SKM-1 treated with dmso at 0.1 percent for 144 hours (cell line): ENCODE measurements at regions not wholly inside any gene's neighbourhood (a gene's known extent, or its start where the extent isn't known, plus 50 kb on each side); places are given as distances from the start of the nearest gene placed in this dataset.

Experiments
- DNase-seq: peaks from one replicate; lab custom pipeline; 2025; ENCODE audit not compliant: unreplicated experiment; lab: John Stamatoyannopoulos, UW

DNA sequence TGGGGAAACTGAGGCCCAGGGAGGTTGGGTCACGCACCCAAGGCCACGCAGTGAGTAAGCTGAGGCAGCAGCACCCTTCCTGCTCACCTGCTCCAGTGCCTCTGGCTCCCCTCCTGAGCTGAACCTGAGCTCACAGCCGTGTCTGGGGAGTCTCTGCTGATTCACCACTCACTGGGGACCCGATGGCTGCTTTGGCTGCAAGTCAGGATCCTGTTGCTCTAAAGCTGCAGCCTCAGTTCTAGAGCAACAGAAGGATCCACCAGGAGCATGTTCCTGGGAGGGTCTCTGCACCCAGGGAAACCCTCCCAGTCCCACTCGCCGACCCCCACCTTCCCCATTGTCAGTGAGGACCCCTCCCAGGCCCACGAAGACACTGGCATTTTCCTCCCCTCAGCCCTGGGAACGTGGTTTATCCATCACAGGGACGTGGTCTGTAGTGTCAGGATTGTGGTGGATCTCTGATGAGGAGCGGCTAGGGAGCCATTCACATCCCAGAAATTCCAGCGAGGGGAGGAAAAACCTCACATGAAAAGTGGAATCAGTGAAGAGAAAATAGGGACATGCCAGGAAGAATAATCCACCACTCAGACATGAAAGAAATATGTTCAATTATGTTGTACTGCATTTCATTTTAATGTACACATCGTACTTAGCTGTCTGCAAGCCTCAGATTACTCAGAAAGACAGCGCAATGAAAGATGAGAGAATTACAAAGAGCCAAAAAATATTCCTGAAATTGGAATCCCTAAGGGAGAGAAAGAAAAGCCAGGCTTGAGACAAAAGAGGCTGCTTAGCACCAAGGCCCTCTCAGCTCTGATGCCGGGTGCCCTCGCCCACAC, 447.2 kb downstream of the MATN1 start:
- DNase-seq = no peak

- DNase-seq = no peak
Observed at GRCh38 chr1:30274976-30275621, 448.3 kb downstream of the MATN1 start.

GRCh38 chr1:30274173-30274970, 449.0 kb downstream of the MATN1 start:
- DNase-seq = no peak

DNA sequence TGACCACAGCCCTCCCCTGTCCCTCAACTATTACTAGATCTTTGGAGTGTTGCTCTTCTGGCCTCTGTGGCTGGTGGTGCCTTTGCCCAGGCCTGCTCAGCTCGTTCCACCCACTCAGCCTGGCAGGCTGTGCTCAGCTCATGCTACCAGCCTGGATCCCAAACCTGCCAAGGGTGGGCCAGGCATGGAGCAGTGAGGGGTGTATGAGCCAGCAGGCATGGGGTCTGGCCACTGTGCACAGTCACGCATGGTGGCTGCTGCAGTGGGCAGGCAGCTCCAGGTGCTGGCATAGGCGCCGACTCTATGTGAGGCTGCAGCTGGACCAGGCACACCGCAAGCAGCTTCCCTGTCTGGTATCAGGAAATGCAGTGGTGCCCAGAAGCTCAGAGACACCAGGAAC, 449.9 kb downstream of the MATN1 start:
- DNase-seq = no peak

GRCh38 chr1:30273021-30273325, 450.4 kb downstream of the MATN1 start:
- no peak for DNase-seq

DNA sequence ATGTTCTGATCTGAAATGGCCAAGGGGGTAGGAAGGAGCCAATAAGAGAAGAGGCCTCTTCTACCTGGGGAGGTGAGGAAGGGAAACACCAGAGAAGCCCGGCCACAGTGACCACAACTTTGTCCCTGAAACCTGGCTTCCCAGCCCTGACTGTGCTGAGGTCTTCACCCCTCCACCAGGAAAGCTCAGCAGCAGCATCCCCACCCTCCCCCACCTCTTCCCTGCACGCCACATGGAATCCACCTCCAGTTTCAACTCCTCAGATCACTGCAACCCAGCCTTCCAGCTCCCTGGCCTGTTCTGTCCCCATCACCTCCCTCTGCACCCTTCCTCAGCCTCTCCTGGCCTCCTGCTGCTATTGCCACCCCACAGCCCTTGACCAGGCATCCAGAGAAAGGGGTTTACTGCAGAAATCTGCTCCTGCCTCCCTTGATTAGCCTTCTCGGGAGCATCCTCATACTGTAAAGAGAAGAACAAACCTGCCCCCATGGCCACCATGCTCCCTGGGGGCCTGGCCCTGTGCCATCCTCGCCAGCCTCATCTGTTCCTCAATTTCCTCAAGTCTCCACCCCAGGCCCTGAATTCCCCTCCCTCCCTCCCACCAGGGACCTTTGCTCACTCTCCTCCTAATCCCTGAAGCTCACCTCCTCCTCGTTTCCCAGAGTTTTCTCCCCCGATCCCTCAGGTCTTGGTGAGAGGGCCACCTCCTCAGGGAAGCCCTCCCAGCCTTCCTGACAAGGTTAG, 450.9 kb downstream of the MATN1 start:
- DNase-seq = no peak

GRCh38 chr1:30271401-30272276, 451.7 kb downstream of the MATN1 start:
- DNase-seq = no peak

DNA sequence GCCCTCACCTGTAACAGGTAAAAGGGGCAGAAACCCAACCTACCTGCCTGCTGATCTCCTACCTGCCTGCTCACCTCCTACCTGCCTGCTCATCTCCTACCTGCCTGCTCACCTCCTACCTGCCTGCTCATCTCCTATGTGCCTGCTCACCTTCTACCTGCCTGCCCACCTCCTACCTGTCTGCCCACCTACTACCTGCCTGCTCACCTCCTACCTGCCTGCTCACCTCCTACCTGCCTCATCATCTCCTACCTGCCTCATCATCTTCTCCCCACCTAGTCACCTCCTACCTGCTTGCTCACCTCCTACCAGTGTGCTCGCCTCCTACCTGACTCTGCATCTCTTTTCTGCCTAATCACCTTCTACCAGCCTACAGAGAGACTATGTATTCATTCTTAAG, 452.9 kb downstream of the MATN1 start:
- DNase-seq = no peak

DNA sequence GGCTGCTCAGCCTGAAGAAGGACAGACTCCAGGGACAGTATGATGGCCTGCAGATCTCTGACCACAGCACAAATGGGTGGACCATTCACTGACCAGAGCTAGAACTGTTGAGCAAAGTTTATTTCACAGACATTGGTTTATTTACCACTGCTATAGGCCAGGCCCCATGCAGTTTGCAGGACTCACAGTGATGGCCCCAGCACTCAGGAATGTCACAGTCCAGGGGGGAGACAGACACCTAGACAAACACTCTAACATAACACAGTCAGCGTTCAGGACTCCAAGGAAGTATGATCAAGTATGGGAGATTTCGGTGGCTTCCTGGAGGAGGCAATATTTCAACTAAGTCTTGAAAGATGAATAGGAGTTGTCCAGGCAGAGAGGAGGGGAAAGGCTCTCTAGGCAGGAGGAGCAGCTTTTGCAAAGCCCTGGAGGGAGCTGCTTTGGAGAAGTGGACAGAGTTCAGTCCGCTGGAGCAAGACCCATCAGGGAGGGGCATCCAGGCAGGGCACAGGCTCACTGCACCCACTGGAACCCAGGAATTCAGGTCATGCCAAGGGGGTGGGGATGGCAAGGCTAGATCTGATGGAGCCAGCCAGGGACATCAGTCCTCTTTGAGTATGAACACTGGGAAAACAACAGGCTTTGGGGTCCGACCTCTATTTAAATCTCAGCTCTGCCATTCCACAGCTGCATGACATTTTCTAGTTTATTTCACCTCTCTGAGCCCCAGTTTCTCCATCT, 454.3 kb downstream of the MATN1 start:
- DNase-seq = no peak

DNA sequence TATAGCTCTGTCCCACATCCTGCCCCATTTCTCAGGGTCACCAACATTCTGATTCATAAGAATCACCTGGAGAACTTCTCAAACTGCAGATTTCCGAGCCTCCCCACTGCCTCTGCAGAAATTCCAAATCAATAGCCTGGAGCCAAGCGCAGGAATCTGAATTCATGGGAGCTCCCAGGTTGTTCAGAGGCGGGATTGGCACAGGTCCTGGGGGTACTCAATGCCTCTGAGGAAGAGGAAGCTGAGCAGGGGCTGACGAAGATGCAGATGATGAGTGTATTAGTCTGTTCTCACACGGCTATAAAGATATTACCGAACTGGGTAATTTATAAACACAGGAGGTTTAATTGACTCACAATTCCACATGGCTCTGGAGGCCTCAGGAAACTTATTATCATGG, 455.5 kb downstream of the MATN1 start:
- DNase-seq = no peak

GRCh38 chr1:30267046-30267445, 456.3 kb downstream of the MATN1 start:
- DNase-seq = no peak

- no peak for DNase-seq
Observed at GRCh38 chr1:30265127-30266070, 458.0 kb downstream of the MATN1 start.

- no peak for DNase-seq
Observed at GRCh38 chr1:30264672-30265025, 458.7 kb downstream of the MATN1 start.

DNA sequence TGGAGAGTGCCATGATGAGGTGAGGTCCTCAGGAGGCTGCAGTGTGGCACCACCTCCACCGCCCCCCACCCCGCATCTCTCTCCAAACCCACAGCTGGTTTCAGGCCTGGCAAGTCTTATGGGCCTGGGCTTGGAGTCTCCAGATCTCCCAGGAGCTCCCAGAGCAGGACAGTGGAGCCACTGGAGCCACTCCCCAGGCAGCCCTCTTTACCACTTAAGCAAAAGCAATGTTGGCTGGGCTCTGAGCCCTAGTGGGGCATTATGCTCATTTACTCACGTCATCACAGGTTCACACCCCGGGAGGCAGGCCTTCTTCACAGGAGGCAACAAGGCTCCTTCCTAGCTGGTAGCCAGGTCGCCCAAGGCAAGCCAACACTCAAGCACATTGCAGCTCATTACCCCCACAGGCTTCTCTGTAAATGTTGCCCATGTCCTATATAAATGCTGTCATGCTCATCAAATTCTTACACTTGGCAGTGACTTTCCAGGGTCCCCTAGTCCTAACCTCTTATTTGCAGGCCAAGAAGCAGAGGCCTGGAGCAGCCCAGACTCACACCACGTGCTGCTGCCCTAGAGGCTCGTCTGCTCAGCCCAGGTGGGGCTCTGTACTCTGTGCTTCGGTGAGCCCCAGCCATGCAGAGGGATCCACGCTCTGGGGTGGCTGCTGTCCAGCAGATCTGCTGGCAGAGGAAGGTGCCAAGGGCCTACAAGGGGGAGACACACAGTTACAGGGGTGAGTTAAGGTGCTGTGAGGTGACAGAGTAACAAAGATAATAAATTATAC, 459.3 kb downstream of the MATN1 start:
- DNase-seq = no peak

DNA sequence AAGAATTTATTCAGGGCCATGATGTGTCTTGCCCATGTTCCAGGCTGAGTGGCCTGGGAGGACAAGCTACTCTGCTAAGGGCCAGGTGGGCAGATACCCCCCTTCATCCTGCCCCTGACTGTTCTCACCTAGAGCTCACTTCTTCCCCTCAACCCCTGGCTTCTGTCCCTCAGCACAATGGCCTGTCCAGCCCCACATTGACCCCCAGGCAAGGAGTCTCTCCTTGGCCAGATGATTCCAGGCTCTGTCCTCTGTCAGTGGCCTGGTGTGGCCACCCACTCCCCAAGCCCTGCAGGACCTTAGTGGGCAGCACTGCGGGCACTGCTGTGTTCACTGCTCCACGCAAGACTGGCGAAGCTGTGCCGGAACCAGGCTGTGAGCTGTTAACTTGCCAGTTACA, 460.0 kb downstream of the MATN1 start:
- no peak for DNase-seq

GRCh38 chr1:30262158-30262557, 461.2 kb downstream of the MATN1 start:
- DNase-seq = no peak

DNA sequence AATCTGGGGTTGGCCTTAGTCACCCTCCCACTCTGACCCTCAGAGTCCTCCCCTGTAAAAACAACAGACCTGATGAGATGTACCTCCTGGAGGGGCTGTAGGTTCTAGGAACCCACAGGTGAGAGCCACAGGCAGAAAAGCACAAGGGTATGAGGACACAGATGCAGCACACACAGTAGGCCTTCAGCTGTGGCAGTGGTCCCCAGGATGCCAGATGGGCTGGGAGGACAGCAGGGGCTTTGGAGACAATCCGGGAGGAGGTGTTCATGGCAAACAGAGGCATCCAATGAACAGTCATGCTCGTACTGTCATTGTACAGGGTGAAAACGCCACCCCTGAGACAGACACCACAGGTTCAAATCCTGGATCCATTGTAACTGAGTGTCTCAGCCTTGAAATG, 463.1 kb downstream of the MATN1 start:
- DNase-seq = no peak

DNA sequence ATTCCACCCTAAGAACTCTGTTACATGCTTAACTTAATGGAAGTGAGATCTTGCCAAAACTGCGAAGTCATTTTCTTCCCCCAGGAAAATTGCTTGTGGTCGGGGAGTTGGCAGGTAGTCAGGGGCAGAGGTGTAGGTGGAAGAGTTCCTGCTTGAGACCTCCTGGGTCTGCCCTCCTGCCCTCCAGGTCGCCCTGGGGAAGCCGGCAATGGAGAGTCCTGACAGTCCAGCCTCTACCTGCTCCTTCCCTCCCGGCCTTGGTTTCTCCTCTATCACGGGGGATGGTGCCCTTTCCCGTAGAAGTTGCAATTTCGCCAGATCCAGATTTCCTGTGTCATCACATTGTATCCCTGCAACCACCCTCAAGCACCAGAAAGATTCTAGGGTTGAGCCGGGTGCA, 463.8 kb downstream of the MATN1 start:
- DNase-seq = no peak
